NCI-H1436 treated with DMSO at 0.1 percent for 48 hours (cell line): ENCODE measurements at regions not wholly inside any gene's neighbourhood (a gene's known extent, or its start where the extent isn't known, plus 50 kb on each side); places are given as distances from the start of the nearest gene placed in this dataset.

Experiments
- DNase-seq: peaks from one replicate; lab custom pipeline; 2025; lab: John Stamatoyannopoulos, UW

- DNase-seq, result no peak
Measured at GRCh38 chr20:11520596-11520995, 397.1 kb upstream of the BTBD3 start.

- no peak for DNase-seq
Measured at GRCh38 chr20:11521476-11522365, 396.0 kb upstream of the BTBD3 start.

GRCh38 chr20:11522366-11522741, 395.3 kb upstream of the BTBD3 start:
- no peak for DNase-seq

GRCh38 chr20:11529047-11529446, 388.6 kb upstream of the BTBD3 start:
- DNase-seq, result no peak

- DNase-seq, result no peak
Measured at GRCh38 chr20:11537032-11537431, 380.7 kb upstream of the BTBD3 start.

GRCh38 chr20:11539450-11539849, 378.2 kb upstream of the BTBD3 start:
- no peak for DNase-seq

GRCh38 chr20:11540558-11540957, 377.1 kb upstream of the BTBD3 start:
- DNase-seq, result no peak

- no peak for DNase-seq
Measured at GRCh38 chr20:11542645-11543044, 375.0 kb upstream of the BTBD3 start.

- no peak for DNase-seq
Measured at GRCh38 chr20:11544029-11544678, 373.5 kb upstream of the BTBD3 start.

- DNase-seq, result no peak
Measured at GRCh38 chr20:11546939-11547338, 370.8 kb upstream of the BTBD3 start.

GRCh38 chr20:11549172-11550103, 368.3 kb upstream of the BTBD3 start:
- DNase-seq, result peak; percentile 11

- no peak for DNase-seq
Measured at GRCh38 chr20:11550657-11551338, 366.9 kb upstream of the BTBD3 start.

- no peak for DNase-seq
Measured at GRCh38 chr20:11551479-11551878, 366.2 kb upstream of the BTBD3 start.

- no peak for DNase-seq
Measured at GRCh38 chr20:11553603-11554002, 364.1 kb upstream of the BTBD3 start.

GRCh38 chr20:11555510-11555909, 362.2 kb upstream of the BTBD3 start:
- no peak for DNase-seq

- no peak for DNase-seq
Measured at GRCh38 chr20:11556410-11556809, 361.3 kb upstream of the BTBD3 start.

- DNase-seq, result no peak
Measured at GRCh38 chr20:11564491-11564890, 353.2 kb upstream of the BTBD3 start.

GRCh38 chr20:11569163-11569562, 348.5 kb upstream of the BTBD3 start:
- peak; percentile 15 for DNase-seq

GRCh38 chr20:11573507-11573906, 344.2 kb upstream of the BTBD3 start:
- DNase-seq, result no peak

- no peak for DNase-seq
Measured at GRCh38 chr20:11581271-11581670, 336.4 kb upstream of the BTBD3 start.

- no peak for DNase-seq
Measured at GRCh38 chr20:11582060-11582459, 335.6 kb upstream of the BTBD3 start.
